GM18867 (cell line): ENCODE measurements at regions not wholly inside any gene's neighbourhood (a gene's known extent, or its start where the extent isn't known, plus 50 kb on each side); places are given as distances from the start of the nearest gene placed in this dataset.
"Not testable (repeated sequence)": the region's sequence is repeated elsewhere in the genome, so short reads cannot be mapped to it uniquely, and the experiment has no call there.

Experiments used
- ATAC-seq: cut with Tn5 transposase; IDR thresholded peaks from one replicate; pipeline ENCODE4 v1.9.1; 2021; ENCODE audit warnings: mild to moderate bottlenecking, moderate library complexity; ENCODE audit not compliant: unreplicated experiment

- no peak for ATAC-seq
Observed at GRCh38 chr2:52510432-52510831, 1257.2 kb upstream of the CHAC2 start.

- no peak for ATAC-seq
Observed at GRCh38 chr2:52502476-52502860, 1265.1 kb upstream of the CHAC2 start.

DNA sequence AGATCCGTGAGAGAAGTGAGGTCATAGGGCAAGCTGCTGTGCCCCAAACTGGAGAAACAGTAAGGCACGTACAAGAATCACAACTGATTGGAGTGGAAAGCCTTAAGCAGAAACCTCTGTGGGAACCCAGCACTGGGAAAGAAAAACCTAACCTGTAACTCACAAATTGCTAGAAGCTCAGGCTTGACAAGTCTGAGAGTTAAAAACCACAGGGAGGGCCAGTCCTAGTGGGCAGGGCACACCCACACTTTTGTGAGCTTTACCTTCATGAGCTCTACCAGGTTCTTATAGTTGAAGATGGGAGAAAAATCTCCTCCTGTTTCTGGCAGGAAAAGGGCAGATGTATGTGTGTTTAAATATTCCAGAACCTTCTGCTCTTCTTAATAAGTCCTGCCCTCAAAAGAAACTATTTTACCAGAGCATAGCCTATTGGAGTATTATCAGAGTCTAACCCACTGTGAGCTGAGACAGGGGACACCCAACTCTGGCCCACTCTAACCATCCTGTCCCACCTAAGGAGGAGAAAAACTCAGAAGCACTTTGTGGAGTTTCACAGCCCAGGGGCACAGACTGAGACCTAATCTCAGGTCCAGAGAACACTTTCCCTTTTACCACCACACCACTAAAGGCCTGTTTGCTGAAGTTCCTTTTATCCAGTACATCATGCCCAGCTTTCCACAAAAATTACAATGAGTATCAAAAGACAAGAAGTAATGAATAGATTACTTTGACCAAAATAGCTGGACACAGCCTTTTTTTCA lies 1265.7 kb upstream of the CHAC2 start:
- no peak for ATAC-seq

DNA sequence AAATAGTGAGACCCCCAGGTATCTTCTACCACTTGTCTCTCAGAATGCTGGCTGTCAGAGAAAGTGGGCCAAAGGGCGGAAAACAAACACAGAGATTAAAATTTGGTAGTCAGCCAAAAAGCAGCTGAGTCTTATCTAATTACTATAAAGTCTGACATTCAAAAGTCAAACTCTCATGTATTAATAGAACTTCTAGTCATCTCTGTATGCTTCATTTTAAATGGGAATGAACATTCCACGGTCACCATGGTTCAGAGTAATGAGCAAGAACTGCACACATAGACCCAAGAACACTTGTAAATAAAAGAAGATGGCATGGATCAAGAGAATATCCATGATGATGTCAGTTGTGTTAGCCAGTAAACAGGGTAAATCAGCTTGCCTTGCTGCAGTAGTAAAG lies 1267.0 kb upstream of the CHAC2 start:
- no peak for ATAC-seq

GRCh38 chr2:52498077-52498750 lies 1269.4 kb upstream of the CHAC2 start:
- no peak for ATAC-seq

DNA sequence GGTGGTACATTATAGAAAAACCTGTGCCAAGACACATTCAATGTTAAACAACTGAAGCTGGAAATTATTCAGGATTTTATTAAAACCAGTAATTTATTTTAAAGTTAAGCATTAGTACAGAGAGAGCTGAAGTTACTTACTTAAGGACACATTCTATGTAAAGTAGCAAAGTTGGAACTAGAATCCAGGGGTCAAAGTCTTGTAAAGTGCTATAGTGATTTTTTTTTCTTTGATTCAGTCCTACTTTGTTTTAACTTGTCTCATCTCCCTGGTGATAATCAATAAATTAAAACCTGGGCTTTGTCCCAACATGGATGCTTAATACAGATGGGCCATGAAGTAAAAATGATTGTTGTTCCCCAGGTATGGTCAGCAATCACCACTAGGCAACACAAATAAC lies 1271.8 kb upstream of the CHAC2 start:
- ATAC-seq = no peak

DNA sequence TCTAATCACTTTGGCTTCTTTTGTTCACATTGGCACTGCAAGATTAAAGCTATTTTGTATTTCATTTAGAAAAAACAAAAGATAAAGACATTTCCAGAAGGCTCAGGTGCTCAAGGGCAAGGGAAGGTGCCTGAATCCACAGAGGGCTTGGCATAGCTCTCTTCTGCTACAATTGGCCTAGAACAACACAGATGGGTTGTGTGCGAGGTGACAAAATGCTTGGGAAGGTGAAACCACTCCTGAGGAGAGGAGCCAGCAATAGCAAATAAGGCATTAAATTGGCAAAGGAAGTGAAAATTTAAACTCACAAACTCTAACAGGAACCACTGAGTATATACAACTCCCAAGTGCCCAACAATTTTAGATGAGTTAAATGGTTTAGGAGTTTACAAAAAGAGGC lies 1290.4 kb upstream of the CHAC2 start:
- ATAC-seq = no peak

- no peak for ATAC-seq
Observed at GRCh38 chr2:52475590-52475989, 1292.0 kb upstream of the CHAC2 start.

- no peak for ATAC-seq
Observed at GRCh38 chr2:52474091-52474490, 1293.5 kb upstream of the CHAC2 start.

- no peak for ATAC-seq
Observed at GRCh38 chr2:52473526-52473925, 1294.1 kb upstream of the CHAC2 start.

DNA sequence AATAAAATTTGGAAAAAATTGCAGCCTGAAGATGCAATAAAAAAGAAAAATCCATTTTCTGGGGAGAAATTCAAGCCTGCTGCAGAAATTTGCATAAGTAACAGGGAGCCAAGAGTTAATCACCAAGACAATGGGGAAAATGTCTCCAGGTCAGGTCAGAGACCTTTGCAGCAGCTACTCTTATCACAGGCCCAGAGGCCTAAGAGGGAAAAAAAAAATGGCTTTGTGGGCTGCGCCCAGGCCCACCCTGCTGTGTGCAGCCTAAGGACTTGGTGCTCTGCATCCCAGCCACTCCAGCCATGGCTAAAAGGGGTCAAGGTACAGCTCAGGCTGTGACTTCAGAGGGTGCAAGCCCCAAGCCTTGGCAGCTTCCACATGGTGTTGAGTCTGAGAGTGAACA lies 1297.1 kb upstream of the CHAC2 start:
- ATAC-seq = not testable (repeated sequence)

DNA sequence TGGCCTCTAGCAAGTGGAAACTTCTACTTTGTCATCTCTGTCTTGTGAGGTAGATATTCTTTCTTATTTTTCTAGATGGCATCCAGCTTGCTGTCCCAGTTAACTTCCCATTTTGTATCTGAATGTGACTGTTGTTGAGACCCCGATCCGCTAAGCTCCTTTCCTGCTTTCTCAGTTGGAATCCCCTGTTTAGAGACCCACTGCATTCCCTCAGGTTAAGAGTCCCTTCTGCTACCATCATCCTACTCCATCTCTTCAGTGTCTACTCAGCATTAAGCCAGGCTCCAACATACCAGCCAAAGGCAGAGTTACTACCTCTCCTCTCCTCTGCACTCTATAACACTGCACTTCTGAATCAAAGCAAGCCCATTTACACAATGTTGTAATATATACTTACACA lies 1300.4 kb upstream of the CHAC2 start:
- no peak for ATAC-seq

- no peak for ATAC-seq
Observed at GRCh38 chr2:52465287-52465686, 1302.3 kb upstream of the CHAC2 start.

DNA sequence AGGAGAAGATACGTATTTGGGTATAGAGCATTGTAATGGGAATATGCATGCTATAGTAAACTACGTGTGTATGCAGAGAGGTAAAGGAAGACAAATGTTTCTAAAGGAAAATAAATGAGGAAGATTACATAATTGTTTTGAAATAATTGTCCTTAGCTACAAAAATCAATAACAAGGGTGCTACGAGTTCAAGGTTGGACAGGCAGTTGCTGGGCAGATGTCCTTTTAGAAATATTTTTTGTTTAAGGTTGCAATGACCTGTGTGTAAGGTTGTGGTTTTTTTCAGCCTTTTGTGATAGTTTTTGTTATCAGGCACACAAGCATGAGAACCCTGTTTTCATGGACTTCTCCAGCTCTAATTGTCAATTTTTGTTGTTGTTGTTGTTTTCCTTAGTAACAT lies 1304.1 kb upstream of the CHAC2 start:
- no peak for ATAC-seq

DNA sequence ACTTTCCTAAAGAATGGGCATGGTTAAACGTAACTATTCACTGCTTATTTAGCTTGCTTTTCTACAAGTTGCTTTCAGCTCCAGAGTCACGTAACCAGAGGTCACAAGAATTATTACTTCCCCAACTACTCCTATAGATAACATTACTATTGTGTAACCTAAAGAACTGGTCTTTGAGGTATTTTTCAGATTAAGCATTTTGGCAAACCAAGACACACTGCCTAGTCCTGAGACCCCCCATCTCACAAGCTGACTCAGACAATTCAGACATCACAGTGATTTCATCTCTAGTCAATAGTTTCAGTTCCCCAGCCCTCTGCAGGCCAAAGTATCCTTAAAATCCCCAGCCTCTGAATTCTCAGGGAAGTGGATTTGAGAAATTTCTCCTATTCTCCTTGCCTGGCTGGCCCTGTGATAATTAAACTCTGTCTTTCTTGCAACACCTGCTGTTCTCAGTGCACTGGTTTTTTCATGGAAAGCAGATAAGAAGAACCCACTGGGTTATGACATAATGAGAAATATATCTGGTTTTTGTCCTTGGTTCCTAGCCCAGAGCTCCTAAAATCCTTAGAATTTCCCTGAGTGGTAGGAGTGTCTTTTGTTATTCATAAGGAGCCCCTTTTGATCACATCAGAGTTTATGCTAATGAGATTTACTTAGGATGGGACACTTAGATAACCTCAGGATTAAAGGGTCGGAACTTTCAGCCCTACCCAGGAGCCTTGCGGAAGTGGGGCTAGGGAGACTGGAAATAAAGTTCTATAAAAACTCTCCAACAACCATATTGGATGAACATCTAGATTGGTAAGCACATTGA lies 1310.8 kb upstream of the CHAC2 start:
- ATAC-seq = no peak

GRCh38 chr2:52454962-52455361 lies 1312.6 kb upstream of the CHAC2 start:
- ATAC-seq = no peak

DNA sequence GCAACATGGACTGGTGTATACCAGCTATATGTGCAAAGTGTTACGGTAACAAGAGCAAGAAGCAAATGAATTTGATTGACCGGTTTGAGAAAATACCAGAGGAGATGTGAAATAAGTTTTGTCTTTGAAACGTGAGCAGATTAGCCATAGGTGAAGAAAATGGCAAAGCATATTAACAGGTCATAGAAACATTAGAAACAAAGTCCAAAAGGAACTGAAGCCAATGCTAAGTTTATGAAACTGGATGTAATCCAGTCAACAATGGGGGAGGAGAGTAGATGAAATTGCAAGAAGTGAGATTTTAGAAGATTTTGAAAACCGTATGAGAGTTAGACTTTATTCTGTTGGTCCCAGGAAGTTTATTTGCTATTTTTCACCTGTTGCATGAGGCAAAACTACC lies 1315.4 kb upstream of the CHAC2 start:
- no peak for ATAC-seq

GRCh38 chr2:52445686-52446085 lies 1321.9 kb upstream of the CHAC2 start:
- ATAC-seq = no peak

DNA sequence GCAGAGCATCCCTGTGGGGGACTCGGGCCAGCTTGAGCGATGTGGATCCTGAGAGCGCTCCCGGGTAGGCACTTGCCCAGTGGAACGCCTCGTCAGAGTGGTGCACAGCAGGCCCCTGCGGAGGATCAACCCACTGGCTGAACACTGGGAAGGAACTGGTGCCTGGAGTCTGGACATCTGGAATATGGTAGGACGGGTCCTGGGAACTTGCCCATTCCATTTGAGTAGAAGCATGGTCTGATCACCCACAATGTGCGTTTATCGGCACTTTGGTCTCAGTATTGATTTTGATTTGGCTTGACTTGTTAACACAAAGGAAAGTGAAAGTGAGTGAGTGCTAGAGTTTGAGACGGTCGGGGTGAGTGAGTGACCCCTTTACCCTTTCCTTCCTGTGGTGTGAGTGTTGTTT lies 1336.2 kb upstream of the CHAC2 start:
- ATAC-seq = no peak

GRCh38 chr2:52429740-52430139 lies 1337.9 kb upstream of the CHAC2 start:
- no peak for ATAC-seq

- ATAC-seq = no peak
Observed at GRCh38 chr2:52429171-52429570, 1338.4 kb upstream of the CHAC2 start.

GRCh38 chr2:52428224-52428623 lies 1339.4 kb upstream of the CHAC2 start:
- ATAC-seq = no peak
